ENCODE measurements at regions not wholly inside any gene's neighbourhood (a gene's known extent, or its start where the extent isn't known, plus 50 kb on each side); places are given as distances from the start of the nearest gene placed in this dataset.

DNA sequence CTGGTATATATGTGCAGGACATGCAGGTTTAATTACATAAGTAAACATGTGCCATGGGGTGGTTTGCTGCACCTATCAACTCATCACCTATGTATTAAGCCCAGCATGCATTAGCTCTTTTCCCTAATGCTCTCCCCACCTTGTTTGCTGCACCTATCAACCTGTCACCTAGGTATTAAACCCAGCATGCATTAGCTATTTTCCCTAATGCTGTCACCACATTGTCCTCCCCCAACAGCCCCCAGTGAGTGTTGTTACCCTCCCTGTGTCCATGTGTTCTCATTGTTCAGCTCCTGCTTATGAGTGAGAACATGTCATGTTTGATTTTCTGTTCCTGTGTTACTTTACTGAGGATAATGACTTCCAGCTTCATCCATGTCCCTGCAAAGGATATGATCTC lies 300.5 kb downstream of the ANKRD7 start:
- no peak for DNase-seq (ENCODE audit: low read depth)
- TF ChIP-seq, protein P1, sequence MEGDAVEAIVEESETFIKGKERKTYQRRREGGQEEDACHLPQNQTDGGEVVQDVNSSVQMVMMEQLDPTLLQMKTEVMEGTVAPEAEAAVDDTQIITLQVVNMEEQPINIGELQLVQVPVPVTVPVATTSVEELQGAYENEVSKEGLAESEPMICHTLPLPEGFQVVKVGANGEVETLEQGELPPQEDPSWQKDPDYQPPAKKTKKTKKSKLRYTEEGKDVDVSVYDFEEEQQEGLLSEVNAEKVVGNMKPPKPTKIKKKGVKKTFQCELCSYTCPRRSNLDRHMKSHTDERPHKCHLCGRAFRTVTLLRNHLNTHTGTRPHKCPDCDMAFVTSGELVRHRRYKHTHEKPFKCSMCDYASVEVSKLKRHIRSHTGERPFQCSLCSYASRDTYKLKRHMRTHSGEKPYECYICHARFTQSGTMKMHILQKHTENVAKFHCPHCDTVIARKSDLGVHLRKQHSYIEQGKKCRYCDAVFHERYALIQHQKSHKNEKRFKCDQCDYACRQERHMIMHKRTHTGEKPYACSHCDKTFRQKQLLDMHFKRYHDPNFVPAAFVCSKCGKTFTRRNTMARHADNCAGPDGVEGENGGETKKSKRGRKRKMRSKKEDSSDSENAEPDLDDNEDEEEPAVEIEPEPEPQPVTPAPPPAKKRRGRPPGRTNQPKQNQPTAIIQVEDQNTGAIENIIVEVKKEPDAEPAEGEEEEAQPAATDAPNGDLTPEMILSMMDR (conservative IDR thresholded peaks at IDR 0.05; ENCODE audit: low read depth, low read length), result no peak
- H3K4me3 ChIP-seq (ENCODE audit: low read length), result no peak overlapping the region

DNA sequence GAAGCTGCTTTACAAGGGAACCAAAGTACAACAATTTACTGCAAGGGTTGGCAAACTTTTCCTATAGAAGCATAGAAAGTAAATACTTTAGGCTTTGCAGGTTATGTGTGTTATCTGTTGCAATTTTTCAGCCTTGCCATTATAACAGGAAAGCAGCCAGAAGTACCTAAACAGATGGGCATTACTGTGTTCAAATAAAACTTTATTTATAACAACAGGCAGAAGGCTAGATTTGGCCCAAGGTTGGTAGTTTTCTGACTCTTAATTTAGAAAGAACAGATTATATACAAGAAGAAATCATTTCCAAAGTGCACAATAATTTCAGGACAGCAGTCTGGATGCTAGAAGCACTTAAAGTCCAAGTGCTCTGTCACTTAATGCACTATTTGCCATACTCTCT lies 307.1 kb downstream of the ANKRD7 start:
- no peak overlapping the region for H3K4me3 ChIP-seq (ENCODE audit: low read length)
- TF ChIP-seq, protein P1 (conservative IDR thresholded peaks at IDR 0.05; ENCODE audit: low read depth, low read length), result no peak
- no peak for DNase-seq (ENCODE audit: low read depth)

DNA sequence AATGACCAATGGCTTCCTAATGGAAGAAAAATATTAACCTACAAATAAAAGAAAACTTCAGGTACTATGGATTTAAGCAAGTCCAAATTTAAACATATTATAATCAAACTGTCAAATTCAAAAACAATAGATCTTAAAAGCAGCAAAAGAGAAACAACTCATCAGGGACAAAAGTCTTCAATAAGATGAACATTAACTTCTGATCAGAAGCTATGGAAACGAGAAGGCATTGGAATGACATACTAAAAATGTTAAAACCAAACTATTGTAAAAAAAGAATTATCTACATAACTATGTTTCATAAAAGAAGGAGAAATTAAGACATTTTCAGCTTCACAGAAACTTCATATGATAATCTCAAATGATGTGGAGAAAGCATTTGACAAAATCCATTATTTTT lies 334.7 kb downstream of the ANKRD7 start:
- H3K4me3 ChIP-seq (ENCODE audit: low read length), result no peak overlapping the region
- no peak for DNase-seq (ENCODE audit: low read depth)
- TF ChIP-seq, protein P1 (conservative IDR thresholded peaks at IDR 0.05; ENCODE audit: low read depth, low read length), result no peak

DNA sequence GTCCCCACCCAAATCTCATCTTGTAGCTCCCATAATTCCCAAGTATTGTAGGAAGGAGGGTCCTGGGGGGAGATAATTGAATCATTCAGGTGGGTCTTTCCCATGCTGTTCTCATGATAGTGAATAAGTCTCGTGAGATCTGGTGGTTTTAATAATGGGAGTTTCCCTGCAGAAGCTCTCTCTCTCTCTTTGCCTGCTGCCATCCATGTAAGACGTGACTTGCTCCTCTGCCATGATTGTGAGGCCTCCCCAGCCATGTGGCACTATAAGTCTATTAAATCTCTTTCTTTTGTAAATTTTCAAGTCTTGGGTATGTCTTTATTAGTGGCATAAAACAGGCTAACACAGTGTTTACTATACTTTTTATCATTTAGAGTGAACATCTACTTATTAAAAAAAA lies 338.8 kb downstream of the ANKRD7 start:
- DNase-seq (ENCODE audit: low read depth), result no peak
- TF ChIP-seq, protein P1 (conservative IDR thresholded peaks at IDR 0.05; ENCODE audit: low read depth, low read length), result no peak
- no peak overlapping the region for H3K4me3 ChIP-seq (ENCODE audit: low read length)

DNA sequence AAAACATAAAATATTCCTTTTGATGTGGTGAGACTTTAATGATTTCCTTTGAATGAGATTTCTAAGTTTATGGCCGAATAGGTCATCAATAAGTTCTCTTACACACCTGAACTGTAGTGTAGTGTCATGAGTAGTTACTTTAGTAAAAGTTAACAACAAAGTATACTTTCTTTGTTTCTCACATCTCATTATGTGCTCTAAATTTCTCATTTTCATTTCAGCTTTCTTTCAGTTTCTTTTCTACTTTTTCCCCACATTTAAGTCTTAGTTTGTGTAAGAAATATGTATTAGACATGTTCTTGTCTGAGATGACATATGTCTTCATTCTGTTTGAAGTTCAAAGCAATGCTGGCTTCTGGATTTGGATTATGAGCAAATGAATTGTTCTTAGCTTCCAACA lies 348.1 kb downstream of the ANKRD7 start:
- TF ChIP-seq, protein P1 (conservative IDR thresholded peaks at IDR 0.05; ENCODE audit: low read depth, low read length), result no peak
- DNase-seq (ENCODE audit: low read depth), result no peak
- H3K4me3 ChIP-seq (ENCODE audit: low read length), result no peak overlapping the region

DNA sequence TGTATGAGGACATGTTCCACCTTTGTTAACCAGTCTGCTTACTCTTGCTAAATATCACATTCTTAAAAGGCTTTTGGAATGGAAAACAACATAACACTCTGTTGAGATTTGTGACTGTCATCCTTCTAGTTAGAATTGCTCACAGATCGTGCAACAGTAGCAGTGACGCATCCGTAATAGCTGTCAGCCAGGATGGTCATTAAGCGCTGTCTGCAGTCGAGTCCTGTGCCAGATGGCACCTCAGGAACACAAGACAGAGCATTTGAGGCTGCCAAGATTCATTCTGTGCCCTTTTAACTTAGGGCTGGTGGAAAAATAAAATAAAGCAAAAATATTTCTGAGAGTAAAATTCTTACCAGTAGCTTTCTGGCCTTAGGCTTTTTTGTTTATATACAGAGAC lies 348.6 kb downstream of the ANKRD7 start:
- TF ChIP-seq, protein P1 (conservative IDR thresholded peaks at IDR 0.05; ENCODE audit: low read depth, low read length), result no peak
- no peak overlapping the region for H3K4me3 ChIP-seq (ENCODE audit: low read length)
- no peak for DNase-seq (ENCODE audit: low read depth)

DNA sequence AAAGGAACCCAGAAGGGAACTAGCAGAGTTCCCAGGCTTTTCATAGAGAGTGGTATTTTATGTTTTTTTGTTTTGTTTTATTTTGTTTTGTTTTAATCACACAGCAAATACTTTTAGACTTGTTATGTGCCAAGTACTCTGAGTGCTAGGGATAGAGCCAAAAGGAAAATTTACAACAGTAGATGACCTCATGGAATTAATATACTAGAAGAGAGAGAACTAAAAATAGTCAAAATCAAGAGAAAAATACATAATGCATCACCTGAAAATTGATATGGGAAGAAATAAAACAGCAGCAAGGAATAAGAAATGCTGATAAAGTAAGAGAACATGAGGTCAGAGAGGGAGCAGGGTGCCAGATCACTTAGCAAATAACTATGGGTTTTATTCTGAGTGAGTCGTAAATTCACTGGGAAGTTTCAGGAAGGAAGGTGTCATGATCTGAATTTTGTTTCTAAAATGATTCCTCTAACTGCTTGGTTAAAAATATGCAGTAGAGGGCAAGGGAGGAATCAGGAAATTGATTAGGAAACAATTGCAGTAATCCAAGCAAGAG lies 351.0 kb downstream of the ANKRD7 start:
- no peak for DNase-seq (ENCODE audit: low read depth)

More for the DNA sequence above, 351.0 kb downstream of the ANKRD7 start:
- H3K4me3 ChIP-seq (ENCODE audit: low read length), result no peak overlapping the region
- TF ChIP-seq, protein P1 (conservative IDR thresholded peaks at IDR 0.05; ENCODE audit: low read depth, low read length), result no peak

Data from retinal pigment epithelial cell (primary cell).